Gastrocnemius medialis (tissue), 4 donors: ENCODE measurements at regions not wholly inside any gene's neighbourhood (a gene's known extent, or its start where the extent isn't known, plus 50 kb on each side); places are given as distances from the start of the nearest gene placed in this dataset.

ENCODE experiments used
- CTCF ChIP-seq, 5 experiments: fragments of 450-650 bp in 3 of 5; fragments of 200-600 bp in 2 of 5; sonication (generic) in 2 of 5; IDR thresholded peaks in 4 of 5; conservative IDR thresholded peaks in 1 of 5; 1 replicate in 4 of 5; 2 replicates in 1 of 5; pipeline ENCODE4 v1.5.1; 2016 to 2019; ENCODE audit warnings: antibody characterized with exemption in 5 of 5, mild to moderate bottlenecking in 3 of 5, moderate library complexity in 3 of 5
- POLR2A ChIP-seq, 2 donors: fragments of 450-650 bp; IDR thresholded peaks; one replicate each; pipeline ENCODE4 v1.6.1; 2017; ENCODE audit warnings: antibody characterized with exemption in 2 of 2, mild to moderate bottlenecking in 2 of 2, moderate library complexity in 2 of 2

- TF ChIP-seq POLR2A (IDR thresholded peaks at IDR 0.05) (no peak), CTCF (IDR thresholded peaks at IDR 0.05 in 4 of 5, conservative IDR thresholded peaks at IDR 0.05 in 1 of 5) (no peak)
Observed at GRCh38 chr20:9918348-9918747, 79.5 kb upstream of the PAK5 start.
